ENCODE measurements at regions not wholly inside any gene's neighbourhood (a gene's known extent, or its start where the extent isn't known, plus 50 kb on each side); places are given as distances from the start of the nearest gene placed in this dataset.

- TF ChIP-seq ZNF302 (CRISPR knock-in tag; IDR thresholded peaks at IDR 0.05) (no peak), CTCF (IDR thresholded peaks at IDR 0.05) (no peak), MAFK (IDR thresholded peaks at IDR 0.05; ENCODE audit: partially characterized antibody) (no peak), SMC3 (IDR thresholded peaks at IDR 0.05) (no peak), JUN (IDR thresholded peaks at IDR 0.05) (no peak), EP300 (IDR thresholded peaks at IDR 0.05) (no peak), TP53 (CRISPR knock-in tag; IDR thresholded peaks at IDR 0.05) (no peak)
These were observed 85.9 kb upstream of the LANCL2 start for GRCh38 chr7:55279080-55279845.
